SK-N-MC (cell line): ENCODE measurements at regions not wholly inside any gene's neighbourhood (a gene's known extent, or its start where the extent isn't known, plus 50 kb on each side); places are given as distances from the start of the nearest gene placed in this dataset.

Source experiments
- EZH2 ChIP-seq: fragments of 200-600 bp; sonication (generic); IDR thresholded peaks from one replicate; pipeline ENCODE4 v1.6.1; 2017; ENCODE audit warnings: antibody characterized with exemption
- FOXP2 ChIP-seq: optimal IDR thresholded peaks from 2 replicates; pipeline ENCODE3; 2011; ENCODE audit warnings: mild to moderate bottlenecking, moderate library complexity; ENCODE audit not compliant: insufficient read depth; ENCODE audit errors: extremely low read length, control extremely low read depth
- POLR2AphosphoS5 ChIP-seq: IDR thresholded peaks from 2 replicates; pipeline ENCODE4 v1.6.1; 2012; ENCODE audit warnings: mild to moderate bottlenecking, low read depth, low read length, borderline replicate concordance

DNA sequence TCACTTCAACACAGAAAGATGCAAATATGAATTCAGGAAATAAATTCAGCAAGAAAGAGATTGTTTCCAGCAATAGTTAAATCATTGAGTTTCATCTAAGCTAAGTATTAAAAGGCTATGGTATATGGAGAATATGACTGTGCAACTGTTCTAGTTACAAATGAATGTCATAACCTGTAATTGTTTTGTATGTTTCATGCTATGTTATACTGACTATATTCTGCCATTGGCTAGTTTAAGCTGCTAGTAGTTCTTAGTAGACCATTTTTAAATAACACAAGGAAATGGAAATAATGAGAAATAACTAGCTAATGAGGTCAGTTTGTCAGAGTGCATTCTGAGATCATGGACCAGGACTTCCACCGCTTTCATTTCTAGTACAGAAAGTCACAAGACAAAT lies 1154.9 kb upstream of the TMEFF2 start:
- TF ChIP-seq POLR2AphosphoS5 (no peak), EZH2 (no peak), FOXP2 (no peak)
